ENCODE measurements at regions not wholly inside any gene's neighbourhood (a gene's known extent, or its start where the extent isn't known, plus 50 kb on each side); places are given as distances from the start of the nearest gene placed in this dataset.

DNA sequence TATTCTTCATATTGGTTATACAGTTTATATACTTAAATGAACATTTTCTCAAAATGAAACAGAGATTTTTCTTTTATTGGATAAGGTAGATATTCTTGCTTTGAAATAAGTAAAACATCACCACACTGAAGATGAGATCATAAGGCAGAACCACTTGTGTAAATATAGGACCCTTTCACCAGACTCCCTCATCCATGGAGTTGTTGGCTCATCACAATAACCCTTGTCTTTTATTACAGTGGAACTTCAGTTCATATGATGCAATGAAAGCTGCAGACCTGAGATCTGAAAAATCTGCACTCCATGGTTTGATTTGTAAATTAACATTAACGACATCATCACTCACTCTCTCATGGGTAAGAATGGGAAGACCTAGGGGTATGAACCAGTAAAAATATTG is 51.9 kb upstream of the DBX2 start:
- no peak for TF ChIP-seq POLR2A (IDR thresholded peaks at IDR 0.05)
- TF ChIP-seq, protein P1, sequence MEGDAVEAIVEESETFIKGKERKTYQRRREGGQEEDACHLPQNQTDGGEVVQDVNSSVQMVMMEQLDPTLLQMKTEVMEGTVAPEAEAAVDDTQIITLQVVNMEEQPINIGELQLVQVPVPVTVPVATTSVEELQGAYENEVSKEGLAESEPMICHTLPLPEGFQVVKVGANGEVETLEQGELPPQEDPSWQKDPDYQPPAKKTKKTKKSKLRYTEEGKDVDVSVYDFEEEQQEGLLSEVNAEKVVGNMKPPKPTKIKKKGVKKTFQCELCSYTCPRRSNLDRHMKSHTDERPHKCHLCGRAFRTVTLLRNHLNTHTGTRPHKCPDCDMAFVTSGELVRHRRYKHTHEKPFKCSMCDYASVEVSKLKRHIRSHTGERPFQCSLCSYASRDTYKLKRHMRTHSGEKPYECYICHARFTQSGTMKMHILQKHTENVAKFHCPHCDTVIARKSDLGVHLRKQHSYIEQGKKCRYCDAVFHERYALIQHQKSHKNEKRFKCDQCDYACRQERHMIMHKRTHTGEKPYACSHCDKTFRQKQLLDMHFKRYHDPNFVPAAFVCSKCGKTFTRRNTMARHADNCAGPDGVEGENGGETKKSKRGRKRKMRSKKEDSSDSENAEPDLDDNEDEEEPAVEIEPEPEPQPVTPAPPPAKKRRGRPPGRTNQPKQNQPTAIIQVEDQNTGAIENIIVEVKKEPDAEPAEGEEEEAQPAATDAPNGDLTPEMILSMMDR (IDR thresholded peaks at IDR 0.05), result no peak

Measured in Peyer's patch (tissue), 4 donors.